Endothelial cell of umbilical vein (primary cell): ENCODE measurements at regions not wholly inside any gene's neighbourhood (a gene's known extent, or its start where the extent isn't known, plus 50 kb on each side); places are given as distances from the start of the nearest gene placed in this dataset.

Experiments used
- BruUV-seq: library from RNA; stranded (reverse); fragments of 400-500 nt; replicated peaks from 2 replicates; lab custom pipeline; 2021; lab: Mats Ljungman, UMichigan
- CTCF ChIA-PET: fragments of 300-600, 350-600 bp; sonication (Branson Sonifier 250); formaldehyde crosslinking; loops from one replicate; lab custom pipeline; 2021; ENCODE audit warnings: antibody characterized with exemption, inconsistent platforms; lab: Charles Lee
- POLR2A ChIA-PET: fragments of 300-600, 350-600 bp; sonication (Branson Sonifier 250); formaldehyde crosslinking; loops from one replicate; lab custom pipeline; 2021; ENCODE audit warnings: antibody characterized with exemption, inconsistent platforms; lab: Charles Lee
- DNase-seq: peaks from one replicate; pipeline ENCODE4 v3.0.0-alpha.2; 2011; ENCODE audit warnings: low read depth, low spot score
- FAIRE-seq: peaks from 2 replicates; lab custom pipeline; 2011; peaks lifted over from hg19 to GRCh38; lab: Jason Lieb, UNC
- H2AFZ ChIP-seq: 2 replicates; pipeline ENCODE4 v1.6.0; 2012; ENCODE audit warnings: low read depth, low read length, control low read depth, inconsistent platforms
- H3K27ac ChIP-seq: 2 replicates; pipeline ENCODE4 v1.5.1; 2011; ENCODE audit warnings: low read depth, mild to moderate bottlenecking, control low read depth, low read length, moderate library complexity; ENCODE audit not compliant: insufficient read depth
- H3K27me3 ChIP-seq, 2 experiments: 2 replicates each; pipeline versions ENCODE4 v1.6.0 to v1.6.1; 2011; ENCODE audit warnings: low read length in 2 of 2, mixed read lengths in 1 of 2; ENCODE audit not compliant: control insufficient read depth in 2 of 2, insufficient read depth in 2 of 2
- H3K36me3 ChIP-seq, 2 experiments: 2 replicates in 1 of 2; 3 replicates in 1 of 2; pipeline ENCODE4 v1.5.1; 2011; ENCODE audit warnings: low read length in 2 of 2, mild to moderate bottlenecking in 1 of 2, moderate library complexity in 1 of 2; ENCODE audit not compliant: control insufficient read depth in 2 of 2, insufficient read depth in 2 of 2; ENCODE audit errors: extremely low read depth in 1 of 2
- H3K4me1 ChIP-seq: 3 replicates; pipeline ENCODE4 v1.5.1; 2011; ENCODE audit warnings: mild to moderate bottlenecking, low read length; ENCODE audit not compliant: control insufficient read depth, insufficient read depth; ENCODE audit errors: extremely low read depth
- H3K4me2 ChIP-seq: 2 replicates; pipeline ENCODE4 v1.6.1; 2011; ENCODE audit warnings: low read length, control low read depth, mixed read lengths; ENCODE audit not compliant: insufficient read depth
- H3K4me3 ChIP-seq, 3 experiments: fragments of 200-600 bp in 1 of 3; sonication (generic), shearing (Covaris generic) in 1 of 3; replicated peaks in 1 of 3; 2 replicates each; pipeline ENCODE4 v1.5.1; 2011 to 2016; ENCODE audit warnings: control low read depth in 3 of 3, low read length in 3 of 3, mild to moderate bottlenecking in 2 of 3, inconsistent platforms in 1 of 3, low read depth in 1 of 3, moderate library complexity in 1 of 3; ENCODE audit not compliant: insufficient read depth in 1 of 3
- H3K79me2 ChIP-seq: 2 replicates; pipeline ENCODE4 v1.6.0; 2012; ENCODE audit warnings: low read length, inconsistent platforms; ENCODE audit not compliant: control insufficient read depth, insufficient read depth
- H3K9ac ChIP-seq: replicated peaks from 2 replicates; pipeline ENCODE3; 2011; ENCODE audit warnings: low read length, control low read depth; ENCODE audit not compliant: insufficient read depth; ENCODE audit errors: extremely low read depth
- H3K9me1 ChIP-seq: replicated peaks from 3 replicates; pipeline ENCODE4 v1.6.0; 2011; ENCODE audit warnings: mild to moderate bottlenecking, low read length; ENCODE audit not compliant: control insufficient read depth, insufficient read depth; ENCODE audit errors: extremely low read depth
- H3K9me3 ChIP-seq: replicated peaks from 2 replicates; pipeline ENCODE4 v1.5.1; 2012; ENCODE audit warnings: low read length, inconsistent platforms; ENCODE audit not compliant: control insufficient read depth, insufficient read depth
- H4K20me1 ChIP-seq: replicated peaks from 2 replicates; pipeline ENCODE3; 2011; ENCODE audit warnings: mild to moderate bottlenecking, low read length; ENCODE audit not compliant: control insufficient read depth, insufficient read depth; ENCODE audit errors: extremely low read depth
- CTCF ChIP-seq, 2 donors: IDR thresholded peaks; 1 replicate in 1 of 2; 2 replicates in 1 of 2; pipeline ENCODE4 v1.5.1; 2011; ENCODE audit warnings: low read length in 2 of 2, mild to moderate bottlenecking in 2 of 2, moderate library complexity in 2 of 2, control low read depth in 1 of 2, inconsistent platforms in 1 of 2, low read depth in 1 of 2; ENCODE audit not compliant: insufficient read depth in 1 of 2; ENCODE audit errors: extremely low read depth in 1 of 2
- EZH2 ChIP-seq: IDR thresholded peaks from 2 replicates; pipeline ENCODE4 v1.6.1; 2012; ENCODE audit warnings: borderline replicate concordance, low read depth, mild to moderate bottlenecking, moderate library complexity, low read length, inconsistent platforms; ENCODE audit not compliant: severe bottlenecking
- FOS ChIP-seq: IDR thresholded peaks from 2 replicates; pipeline ENCODE4 v1.6.1; 2011; ENCODE audit warnings: mild to moderate bottlenecking, low read length, moderate library complexity, borderline replicate concordance; ENCODE audit not compliant: insufficient read depth
- GATA2 ChIP-seq: IDR thresholded peaks from 2 replicates; pipeline ENCODE4 v1.7.0; 2011; ENCODE audit warnings: low read depth, mild to moderate bottlenecking, moderate library complexity, mixed read lengths, low read length; ENCODE audit not compliant: insufficient read length, insufficient read depth
- JUN ChIP-seq: IDR thresholded peaks from 2 replicates; pipeline ENCODE4 v1.6.1; 2011; ENCODE audit warnings: borderline replicate concordance, low read depth; ENCODE audit not compliant: insufficient read length, insufficient read depth
- MAX ChIP-seq: IDR thresholded peaks from 2 replicates; pipeline ENCODE4 v1.6.1; 2011; ENCODE audit not compliant: insufficient read depth, insufficient read length
- MYC ChIP-seq: IDR thresholded peaks from one replicate; pipeline ENCODE4 v1.6.1; 2011; ENCODE audit warnings: mild to moderate bottlenecking, low read depth, low read length
- POLR2A ChIP-seq: IDR thresholded peaks from 2 replicates; pipeline ENCODE4 v1.6.1; 2012; ENCODE audit warnings: low read depth, mild to moderate bottlenecking, control low read depth, low read length
- POLR2AphosphoS5 ChIP-seq: IDR thresholded peaks from 2 replicates; pipeline ENCODE4 v1.6.1; 2012; ENCODE audit warnings: low read depth, mild to moderate bottlenecking, control low read depth, low read length, moderate library complexity; ENCODE audit not compliant: insufficient read depth
- dilution Hi-C: fragments of 300-500 bp; cut with MboI; formaldehyde crosslinking; loops from one replicate; pipeline ENCODE4 v1.15.0; 2019; ENCODE audit warnings: low sequenced_read_pairs; ENCODE audit not compliant: extremely low pct_ligation_motif_present
- intact Hi-C: fragments of 100-400 bp; cut with micrococcal nuclease; formaldehyde crosslinking; loops from one replicate; pipeline ENCODE4 v1.10.0; 2022

- Histone ChIP-seq H3K36me3 (no peaks in the 10 kb centered on the region), H3K4me3 (no peak overlapping the region), H3K4me1 (no peaks in the 10 kb centered on the region), H3K4me2 (no peak overlapping the region), H3K9ac (no peak overlapping the region), H2AFZ (no peak overlapping the region), H4K20me1 (no peaks in the 10 kb centered on the region), H3K27ac (no peak overlapping the region), H3K79me2 (no peaks in the 10 kb centered on the region), H3K27me3 (peaks cover 4 to 6% of the 10 kb centered on the region in 2 experiments), H3K9me1 (no peaks in the 10 kb centered on the region), H3K9me3 (no peaks in the 10 kb centered on the region)
- POLR2A ChIA-PET: no interaction called here
- FAIRE-seq (no peak), DNase-seq (no peak)
- TF ChIP-seq CTCF (IDR thresholded peaks at IDR 0.05; ENCODE audit: extremely low read depth in 1 of 2, insufficient read depth in 1 of 2, low read depth in 1 of 2, low read length in 2 of 2) (no peak), GATA2 (no peak), POLR2A (no peak), MAX (no peak), JUN (no peak), EZH2 (no peak)
- CTCF ChIA-PET: interaction anchor here (0.9 to 1.8 kb wide), 5 partner anchors 10 to 301 kb away, joined by 3 to 7 read pairs (median 3); no protein-coding TSS in a partner anchor
- dilution Hi-C loops: no loop called here
- intact Hi-C loops: no loop called here
- no TSS peak for BruUV-seq
These were observed 94.2 kb upstream of the ZNF618 start for GRCh38 chr9:113781896-113782295.

- Histone ChIP-seq H4K20me1 (no peaks in the 10 kb centered on the region), H3K4me3 (no peak overlapping the region), H3K4me1 (no peaks in the 10 kb centered on the region), H3K27me3 (peaks cover 9 to 14% of the 10 kb centered on the region in 2 experiments), H3K9ac (no peak overlapping the region), H3K36me3 (no peaks in the 10 kb centered on the region), H2AFZ (no peak overlapping the region), H3K9me1 (no peaks in the 10 kb centered on the region), H3K4me2 (no peak overlapping the region), H3K79me2 (no peaks in the 10 kb centered on the region), H3K27ac (no peak overlapping the region), H3K9me3 (no peaks in the 10 kb centered on the region)
- intact Hi-C loops: no loop called here
- FAIRE-seq (no peak), DNase-seq (no peak)
- POLR2A ChIA-PET: no interaction called here
- dilution Hi-C loops: no loop called here
- TF ChIP-seq CTCF (IDR thresholded peaks at IDR 0.05; ENCODE audit: extremely low read depth in 1 of 2, insufficient read depth in 1 of 2, low read depth in 1 of 2, low read length in 2 of 2) (no peak), EZH2 (no peak), JUN (no peak), MAX (no peak), FOS (no peak), MYC (no peak), POLR2AphosphoS5 (no peak), POLR2A (no peak), GATA2 (no peak)
- BruUV-seq: no TSS peak
- CTCF ChIA-PET: no interaction called here
These were observed 92.6 kb upstream of the ZNF618 start for GRCh38 chr9:113783475-113783874.
